HepG2 (cell line): ENCODE measurements at regions not wholly inside any gene's neighbourhood (a gene's known extent, or its start where the extent isn't known, plus 50 kb on each side); places are given as distances from the start of the nearest gene placed in this dataset.
"Not testable (repeated sequence)": the region's sequence is repeated elsewhere in the genome, so short reads cannot be mapped to it uniquely, and the experiment has no call there.

Source experiments
- ATAC-seq: fragments of 200-7000 bp; cut with Tn5 transposase; 3 replicates; pipeline ENCODE4 v1.9.1; 2020; ENCODE audit warnings: mild to moderate bottlenecking, moderate library complexity
- BruUV-seq: library from RNA; stranded (reverse); fragments of 400-500 nt; replicated peaks from 2 replicates; lab custom pipeline; 2021; lab: Mats Ljungman, UMichigan
- CTCF ChIA-PET: fragments of 300-600 bp; formaldehyde crosslinking; extraction: SDS; loops from one replicate; lab custom pipeline; 2021; ENCODE audit warnings: low total read pairs, inconsistent platforms, low intra/inter-chr PET ratio; lab: Yijun Ruan, JAX
- POLR2A ChIA-PET: fragments of 350-600 bp; sonication (Branson Sonifier 250); formaldehyde crosslinking; loops from one replicate; lab custom pipeline; 2020; ENCODE audit warnings: antibody characterized with exemption, inconsistent platforms; lab: Yijun Ruan, JAX
- DNase-seq: peaks from one replicate; pipeline ENCODE4 v3.0.0-alpha.2; 2015; ENCODE audit warnings: low spot score
- FAIRE-seq: peaks from 3 replicates; lab custom pipeline; 2011; peaks lifted over from hg19 to GRCh38; lab: Jason Lieb, UNC
- H2AFZ ChIP-seq: one replicate; pipeline ENCODE4 v1.6.1; 2011; ENCODE audit warnings: low read length, inconsistent platforms
- H3K27ac ChIP-seq: fragments of 300-600 bp; 3 replicates; pipeline ENCODE4 v1.8.0; 2011; ENCODE audit warnings: mixed run types, mild to moderate bottlenecking, mixed read lengths, low read length, inconsistent platforms; ENCODE audit not compliant: insufficient read depth; ENCODE audit errors: extremely low read length
- H3K27me3 ChIP-seq, 2 experiments: fragments of 200-600 bp in 1 of 2; 2 replicates in 1 of 2; 3 replicates in 1 of 2; pipeline versions ENCODE4 v1.6.0 to v1.8.0; 2011; ENCODE audit warnings: low read length in 2 of 2, mild to moderate bottlenecking in 2 of 2, moderate library complexity in 2 of 2, inconsistent platforms in 1 of 2; ENCODE audit not compliant: insufficient read depth in 2 of 2, control insufficient read depth in 1 of 2
- H3K36me3 ChIP-seq, 2 experiments: fragments of 200-600 bp in 1 of 2; replicated peaks in 1 of 2; 2 replicates in 1 of 2; 3 replicates in 1 of 2; pipeline versions ENCODE4 v1.5.1 to v1.8.0; 2011; ENCODE audit warnings: low read length in 2 of 2, inconsistent platforms in 1 of 2; ENCODE audit not compliant: insufficient read depth in 2 of 2, control insufficient read depth in 1 of 2
- H3K4me1 ChIP-seq: 2 replicates; pipeline ENCODE4 v1.5.1; 2012; ENCODE audit warnings: low read length, inconsistent platforms; ENCODE audit not compliant: insufficient read depth
- H3K4me2 ChIP-seq: 2 replicates; pipeline ENCODE4 v1.6.0; 2011; ENCODE audit warnings: low read depth, low read length, inconsistent platforms
- H3K4me3 ChIP-seq, 3 experiments: fragments of 200-600 bp in 1 of 3; sonication (generic), shearing (Covaris generic) in 1 of 3; replicated peaks in 1 of 3; 2 replicates each; pipeline ENCODE4 v1.5.1; 2011 to 2016; ENCODE audit warnings: low read length in 3 of 3, inconsistent platforms in 2 of 3, low read depth in 2 of 3, mild to moderate bottlenecking in 2 of 3, control low read depth in 1 of 3, mixed read lengths in 1 of 3; ENCODE audit not compliant: insufficient read depth in 1 of 3
- H3K79me2 ChIP-seq: one replicate; pipeline ENCODE4 v1.6.1; 2011; ENCODE audit warnings: low read length, inconsistent platforms; ENCODE audit not compliant: insufficient read depth
- H3K9ac ChIP-seq: 2 replicates; pipeline ENCODE4 v1.6.0; 2011; ENCODE audit warnings: mild to moderate bottlenecking, low read depth, low read length, inconsistent platforms; ENCODE audit not compliant: insufficient read depth
- H3K9me3 ChIP-seq: 2 replicates; pipeline ENCODE4 v1.5.1; 2012; ENCODE audit warnings: mild to moderate bottlenecking, low read length
- H4K20me1 ChIP-seq: 2 replicates; pipeline ENCODE4 v1.6.0; 2011; ENCODE audit warnings: inconsistent platforms, mild to moderate bottlenecking, low read length, moderate library complexity; ENCODE audit not compliant: insufficient read depth
- ARHGAP35 ChIP-seq: sonication (generic); formaldehyde crosslinking; IDR thresholded peaks from 2 replicates; pipeline ENCODE4 v1.9.0; 2022; ENCODE audit warnings: mild to moderate bottlenecking, inconsistent platforms, moderate library complexity, missing genetic modification reagents, borderline replicate concordance
- DR1 ChIP-seq: sonication (generic); formaldehyde crosslinking; IDR thresholded peaks from 2 replicates; pipeline ENCODE4 v1.8.0; 2021; ENCODE audit warnings: mild to moderate bottlenecking, missing genetic modification reagents, inconsistent platforms
- SAFB2 ChIP-seq: sonication (generic); formaldehyde crosslinking; IDR thresholded peaks from 2 replicates; pipeline ENCODE4 v1.5.1; 2020; ENCODE audit warnings: missing genetic modification reagents, low read depth, mild to moderate bottlenecking, borderline replicate concordance
- ZNF598 ChIP-seq: sonication (generic); formaldehyde crosslinking; IDR thresholded peaks from 2 replicates; pipeline ENCODE4 v1.5.1; 2020; ENCODE audit warnings: mild to moderate bottlenecking, missing genetic modification reagents, borderline replicate concordance
- WGBS: methylation state at CpG from one replicate; pipeline ENCODE4 v1.1.6; 2017; ENCODE audit warnings: low lambda C conversion rate; 5-methylcytosine and 5-hydroxymethylcytosine counted together
- in situ Hi-C: cut with HindIII; loops from 2 replicates; pipeline ENCODE4 v1.10.0; 2017; ENCODE audit warnings: low pct_unique_long_range_greater_than_20kb; ENCODE audit not compliant: extremely low pct_ligation_motif_present
- intact Hi-C: fragments of 100-400 bp; cut with micrococcal nuclease; formaldehyde crosslinking; loops from one replicate; pipeline ENCODE4 v1.10.0; 2022; ENCODE audit not compliant: unreplicated experiment
- TF ChIP-seq, protein P1 (sequence below): sonication (generic); formaldehyde crosslinking; IDR thresholded peaks from 2 replicates; pipeline ENCODE4 v1.5.0; 2020; ENCODE audit warnings: missing genetic modification reagents, mild to moderate bottlenecking, borderline replicate concordance

DNA sequence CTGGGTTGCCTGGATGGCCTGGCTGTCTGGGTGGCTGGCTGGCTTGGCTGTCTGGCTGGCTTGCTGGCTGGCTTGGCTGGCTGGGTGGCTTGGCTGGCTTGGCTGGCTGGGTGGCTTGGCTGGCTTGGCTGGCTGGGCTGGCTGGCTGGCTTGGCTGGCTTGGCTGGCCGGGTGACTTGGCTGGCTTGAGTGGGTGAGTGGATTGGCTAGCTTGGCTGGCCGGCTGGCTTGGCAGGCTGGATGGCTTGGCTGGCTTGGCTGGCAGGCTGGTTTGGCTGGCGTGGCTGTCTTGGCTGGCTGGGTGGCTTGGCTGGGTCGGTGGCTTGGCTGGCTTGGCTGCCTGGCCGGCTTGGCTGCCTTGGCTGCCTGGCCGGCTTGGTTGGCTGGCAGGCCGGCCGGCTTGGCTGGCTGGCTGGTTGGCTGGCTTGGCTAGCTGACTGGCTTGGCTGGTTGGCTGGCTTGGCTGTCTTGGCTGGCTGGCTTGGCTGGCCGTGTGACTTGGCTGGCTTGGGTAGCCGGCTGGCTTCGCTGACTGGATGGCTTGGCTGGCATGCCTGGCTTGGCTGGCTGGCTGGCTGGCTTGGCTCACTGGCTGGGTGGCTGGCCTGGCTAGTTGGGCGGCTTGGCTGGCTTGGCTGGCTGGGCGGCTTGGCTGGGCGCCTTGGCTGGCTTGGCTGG is 132.4 kb upstream of the FAM72C start:
- H4K20me1 ChIP-seq, H3K79me2 ChIP-seq, POLR2A ChIA-PET, H2AFZ ChIP-seq, CTCF ChIA-PET, in situ Hi-C loops, H3K4me1 ChIP-seq, H3K9ac ChIP-seq, FAIRE-seq, H3K4me3 ChIP-seq, H3K27ac ChIP-seq, H3K36me3 ChIP-seq, H3K27me3 ChIP-seq, H3K4me2 ChIP-seq, BruUV-seq, intact Hi-C loops: not testable (repeated sequence)
- DNase-seq (peak; percentile 1), ATAC-seq (peak; percentile 51; the same call in 2 of the 3 replicates)
- WGBS = 39% methylated on average over 14 of the region's 14 CpGs
- peaks cover 21% of the 10 kb centered on the region for H3K9me3 ChIP-seq
- peak; percentile 29; the same call in 1 of the 2 replicates for TF ChIP-seq ZNF598

DNA sequence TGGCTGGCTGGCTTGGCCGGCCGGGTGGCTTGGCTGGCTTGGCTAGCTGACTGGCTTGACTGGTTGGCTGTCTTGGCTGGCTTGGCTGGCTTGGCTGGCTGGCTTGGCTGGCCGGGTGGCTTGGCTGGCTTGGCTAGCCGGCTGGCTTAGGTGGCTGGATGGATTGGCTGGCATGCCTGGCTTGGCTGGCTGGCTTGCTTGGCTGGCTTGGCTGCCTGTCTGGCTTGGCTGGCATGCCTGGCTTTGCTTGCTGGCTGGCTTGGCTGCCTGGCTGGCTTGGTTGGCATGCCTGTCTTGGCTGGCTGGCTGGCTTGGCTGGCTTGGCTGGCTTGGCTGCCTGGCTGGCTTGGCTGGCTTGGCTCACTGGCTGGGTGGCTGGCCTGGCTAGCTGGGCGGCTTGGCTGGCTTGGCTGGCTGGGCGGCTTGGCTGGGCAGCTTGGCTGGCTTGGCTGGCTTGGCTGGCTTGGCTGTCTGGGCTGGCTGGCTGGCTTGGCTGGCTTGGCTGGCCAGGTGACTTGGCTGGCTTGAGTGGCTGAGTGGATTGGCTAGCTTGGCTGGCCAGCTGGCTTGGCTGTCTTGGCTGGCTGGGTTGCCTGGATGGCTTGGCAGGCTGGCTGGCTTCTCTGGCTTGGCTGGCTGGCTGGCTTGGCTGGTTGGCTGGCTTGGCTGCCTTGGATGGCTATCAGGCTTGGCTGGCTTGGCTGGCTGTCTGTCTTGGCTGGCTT is 131.5 kb upstream of the FAM72C start:
- H3K9me3 ChIP-seq = peaks cover 21% of the 10 kb centered on the region
- in situ Hi-C loops, H2AFZ ChIP-seq, H3K4me3 ChIP-seq, H3K79me2 ChIP-seq, CTCF ChIA-PET, DNase-seq, H3K4me1 ChIP-seq, H3K27me3 ChIP-seq, H3K27ac ChIP-seq, H4K20me1 ChIP-seq, H3K36me3 ChIP-seq, intact Hi-C loops, BruUV-seq, H3K4me2 ChIP-seq, H3K9ac ChIP-seq, FAIRE-seq, POLR2A ChIA-PET: not testable (repeated sequence)
- ATAC-seq = peak; percentile 54
- WGBS = 28% methylated on average over 4 of the region's 6 CpGs
- TF ChIP-seq DR1 (0 out of 2 replicates have a peak, but pooled peaks have one; percentile 22), SAFB2 (CRISPR knock-in tag) (0 out of 2 replicates have a peak, but pooled peaks have one; percentile 2), ARHGAP35 (CRISPR knock-in tag) (0 out of 2 replicates have a peak, but pooled peaks have one; percentile 16)
- TF ChIP-seq, protein P1, sequence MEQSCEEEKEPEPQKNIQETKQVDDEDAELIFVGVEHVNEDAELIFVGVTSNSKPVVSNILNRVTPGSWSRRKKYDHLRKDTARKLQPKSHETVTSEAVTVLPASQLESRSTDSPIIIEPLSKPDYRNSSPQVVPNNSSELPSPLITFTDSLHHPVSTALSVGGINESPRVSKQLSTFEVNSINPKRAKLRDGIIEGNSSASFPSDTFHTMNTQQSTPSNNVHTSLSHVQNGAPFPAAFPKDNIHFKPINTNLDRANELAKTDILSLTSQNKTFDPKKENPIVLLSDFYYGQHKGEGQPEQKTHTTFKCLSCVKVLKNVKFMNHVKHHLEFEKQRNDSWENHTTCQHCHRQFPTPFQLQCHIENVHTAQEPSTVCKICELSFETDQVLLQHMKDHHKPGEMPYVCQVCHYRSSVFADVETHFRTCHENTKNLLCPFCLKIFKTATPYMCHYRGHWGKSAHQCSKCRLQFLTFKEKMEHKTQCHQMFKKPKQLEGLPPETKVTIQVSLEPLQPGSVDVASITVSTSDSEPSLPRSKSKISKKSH = peak; percentile 35; the same call in 1 of the 2 replicates
